Fibroblast of lung (primary cell): ENCODE measurements at regions not wholly inside any gene's neighbourhood (a gene's known extent, or its start where the extent isn't known, plus 50 kb on each side); places are given as distances from the start of the nearest gene placed in this dataset.
"Not testable (repeated sequence)": the region's sequence is repeated elsewhere in the genome, so short reads cannot be mapped to it uniquely, and the experiment has no call there.

ENCODE experiments used
- EZH2 ChIP-seq: IDR thresholded peaks from 2 replicates; pipeline ENCODE4 v1.5.1; 2012; ENCODE audit warnings: low read length, control low read depth, mild to moderate bottlenecking; ENCODE audit errors: missing control alignments
- TF ChIP-seq, protein P1 (sequence below), 2 donors: IDR thresholded peaks in 1 of 2; conservative IDR thresholded peaks in 1 of 2; 1 replicate in 1 of 2; 2 replicates in 1 of 2; pipeline ENCODE4 v1.5.1; 2011 to 2012; ENCODE audit warnings: low read length in 2 of 2, control low read depth in 1 of 2, inconsistent platforms in 1 of 2, low read depth in 1 of 2, mild to moderate bottlenecking in 1 of 2

DNA sequence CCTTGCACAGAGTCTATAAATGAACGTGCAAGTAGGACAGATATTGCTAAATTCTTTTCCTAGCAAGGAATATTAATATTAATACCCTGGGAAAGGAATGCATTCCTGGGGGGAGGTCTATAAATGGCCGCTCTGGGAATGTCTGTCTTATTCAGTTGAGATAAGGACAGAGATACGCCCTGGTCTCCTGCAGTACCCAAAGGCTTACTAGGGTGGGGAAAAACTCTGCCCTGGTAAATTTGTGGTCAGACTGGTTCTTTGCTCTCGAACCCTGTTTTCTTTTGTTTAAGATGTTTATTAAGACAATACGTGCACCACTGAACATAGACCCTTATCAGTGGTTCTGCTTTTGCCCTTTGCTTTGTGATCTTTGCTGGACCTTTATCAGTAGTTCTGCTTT lies 122.0 kb downstream of the ART5 start:
- TF ChIP-seq, protein P1, sequence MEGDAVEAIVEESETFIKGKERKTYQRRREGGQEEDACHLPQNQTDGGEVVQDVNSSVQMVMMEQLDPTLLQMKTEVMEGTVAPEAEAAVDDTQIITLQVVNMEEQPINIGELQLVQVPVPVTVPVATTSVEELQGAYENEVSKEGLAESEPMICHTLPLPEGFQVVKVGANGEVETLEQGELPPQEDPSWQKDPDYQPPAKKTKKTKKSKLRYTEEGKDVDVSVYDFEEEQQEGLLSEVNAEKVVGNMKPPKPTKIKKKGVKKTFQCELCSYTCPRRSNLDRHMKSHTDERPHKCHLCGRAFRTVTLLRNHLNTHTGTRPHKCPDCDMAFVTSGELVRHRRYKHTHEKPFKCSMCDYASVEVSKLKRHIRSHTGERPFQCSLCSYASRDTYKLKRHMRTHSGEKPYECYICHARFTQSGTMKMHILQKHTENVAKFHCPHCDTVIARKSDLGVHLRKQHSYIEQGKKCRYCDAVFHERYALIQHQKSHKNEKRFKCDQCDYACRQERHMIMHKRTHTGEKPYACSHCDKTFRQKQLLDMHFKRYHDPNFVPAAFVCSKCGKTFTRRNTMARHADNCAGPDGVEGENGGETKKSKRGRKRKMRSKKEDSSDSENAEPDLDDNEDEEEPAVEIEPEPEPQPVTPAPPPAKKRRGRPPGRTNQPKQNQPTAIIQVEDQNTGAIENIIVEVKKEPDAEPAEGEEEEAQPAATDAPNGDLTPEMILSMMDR (conservative IDR thresholded peaks at IDR 0.05 in 1 of 2, IDR thresholded peaks at IDR 0.05 in 1 of 2; ENCODE audit: low read depth in 1 of 2, low read length in 2 of 2) = not testable (repeated sequence)
- TF ChIP-seq EZH2 = not testable (repeated sequence)
